Activated T-cell treated with anti-CD3 and anti-CD28 coated beads for 24 hours (primary cell): ENCODE measurements at regions not wholly inside any gene's neighbourhood (a gene's known extent, or its start where the extent isn't known, plus 50 kb on each side); places are given as distances from the start of the nearest gene placed in this dataset.
"Not testable (repeated sequence)": the region's sequence is repeated elsewhere in the genome, so short reads cannot be mapped to it uniquely, and the experiment has no call there.

Experiments used
- DNase-seq: peaks from one replicate; pipeline ENCODE4 v3.0.0-alpha.2; 2020; ENCODE audit warnings: low read depth

DNA sequence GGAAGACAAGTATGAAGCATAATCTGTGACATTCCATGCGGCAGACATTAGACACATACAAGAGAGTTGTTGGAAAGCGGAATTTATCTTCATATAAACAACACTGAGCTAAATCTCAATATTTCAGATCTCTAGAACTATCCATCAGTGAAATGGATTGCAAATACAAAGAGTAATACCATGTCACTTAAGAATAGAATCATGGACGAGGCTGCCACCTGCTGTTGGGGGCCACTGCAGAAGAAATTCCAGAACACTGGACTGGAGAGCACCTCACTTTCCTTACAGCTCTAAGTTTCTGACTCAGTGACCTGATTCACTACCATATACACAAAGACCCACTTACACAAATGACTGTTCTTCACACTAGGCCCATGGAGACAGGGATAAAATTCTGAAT is 346.7 kb downstream of the OR4F29 start:
- DNase-seq: not testable (repeated sequence)

DNA sequence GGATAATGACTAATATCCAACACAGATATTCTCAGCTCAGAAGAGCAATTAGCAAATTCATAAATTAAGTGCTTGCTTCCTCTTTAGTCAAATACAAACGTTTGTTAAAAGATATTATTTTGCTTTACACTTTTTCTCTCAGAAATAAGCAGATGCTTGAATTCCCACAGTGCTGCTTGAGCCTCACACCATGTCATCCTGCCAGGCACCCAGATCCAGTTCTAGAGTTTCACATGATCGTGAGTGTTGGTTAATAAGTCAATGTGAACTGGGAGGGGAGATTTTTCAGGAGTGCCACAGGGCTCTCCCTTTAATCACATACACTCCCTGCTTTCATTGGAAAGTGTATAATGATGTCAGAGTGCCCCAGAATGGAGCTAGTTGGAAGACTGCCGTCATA is 352.0 kb downstream of the OR4F29 start:
- DNase-seq: not testable (repeated sequence)

DNA sequence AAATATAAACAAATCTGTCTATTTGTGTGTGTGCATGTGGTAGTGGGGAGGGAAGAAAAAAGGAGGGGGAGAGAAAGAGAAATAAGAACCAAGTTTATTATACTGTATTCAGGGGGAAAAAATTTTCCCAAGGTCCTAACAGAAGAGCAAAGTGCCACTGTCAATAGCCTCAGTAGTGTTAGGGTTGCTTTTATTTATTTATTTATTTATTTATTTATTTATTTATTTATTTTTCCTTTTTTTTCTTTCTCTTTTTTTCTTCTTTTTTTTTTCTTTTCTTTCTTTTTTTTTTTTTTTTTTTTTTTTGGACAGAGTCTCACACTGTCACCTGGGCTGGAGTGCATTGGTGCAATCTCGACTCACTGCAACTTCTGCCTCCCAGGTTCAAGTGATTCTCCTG is 352.7 kb downstream of the OR4F29 start:
- DNase-seq: not testable (repeated sequence)

DNA sequence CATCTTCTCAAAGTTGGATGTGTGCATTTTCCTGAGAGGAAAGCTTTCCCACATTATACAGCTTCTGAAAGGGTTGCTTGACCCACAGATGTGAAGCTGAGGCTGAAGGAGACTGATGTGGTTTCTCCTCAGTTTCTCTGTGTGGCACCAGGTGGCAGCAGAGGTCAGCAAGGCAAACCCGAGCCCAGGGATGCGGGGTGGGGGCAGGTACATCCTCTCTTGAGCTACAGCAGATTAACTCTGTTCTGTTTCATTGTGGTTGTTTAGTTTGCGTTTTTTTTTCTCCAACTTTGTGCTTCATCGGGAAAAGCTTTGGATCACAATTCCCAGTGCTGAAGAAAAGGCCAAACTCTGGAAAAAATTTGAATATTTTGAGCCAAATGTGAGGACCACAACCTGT is 360.2 kb downstream of the OR4F29 start:
- not testable (repeated sequence) for DNase-seq

DNA sequence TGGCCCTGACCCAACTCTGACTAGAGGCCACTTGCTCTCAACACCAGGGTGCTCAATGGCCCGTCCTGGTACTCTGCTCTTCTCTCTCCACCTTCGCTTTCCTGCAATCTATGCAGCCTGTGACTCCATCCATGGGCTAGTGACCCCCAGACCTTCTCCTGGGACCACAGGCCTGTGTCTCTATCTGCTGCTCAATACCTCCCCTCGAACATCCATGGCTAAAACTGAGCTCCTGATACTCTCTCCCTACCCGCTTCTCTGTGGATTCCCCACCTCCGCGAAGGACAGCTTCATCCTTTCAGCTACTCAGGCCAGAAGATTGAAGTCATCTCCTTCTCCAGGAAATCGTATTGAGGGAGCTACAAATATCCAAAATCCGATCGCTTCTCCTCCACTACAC is 363.4 kb downstream of the OR4F29 start:
- DNase-seq: not testable (repeated sequence)

DNA sequence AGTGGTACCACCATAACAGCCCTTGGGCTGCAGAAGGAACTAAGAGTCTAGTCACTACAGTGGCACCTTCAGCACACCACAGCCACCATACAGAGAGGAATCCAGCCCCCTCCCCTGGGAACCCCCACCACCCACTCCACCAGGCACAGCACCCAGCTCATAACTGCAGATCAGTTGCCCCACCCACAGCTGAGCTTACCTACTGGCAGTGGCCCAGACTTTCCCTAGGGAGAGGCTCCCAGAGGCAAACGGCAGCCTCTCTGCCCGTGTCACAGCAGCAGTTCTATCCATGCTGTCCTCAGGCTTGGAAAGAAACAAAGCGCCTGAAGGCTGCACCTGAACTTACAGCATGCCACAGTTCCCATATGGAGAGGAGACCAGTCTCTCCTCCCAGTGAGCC is 372.3 kb downstream of the OR4F29 start:
- not testable (repeated sequence) for DNase-seq

DNA sequence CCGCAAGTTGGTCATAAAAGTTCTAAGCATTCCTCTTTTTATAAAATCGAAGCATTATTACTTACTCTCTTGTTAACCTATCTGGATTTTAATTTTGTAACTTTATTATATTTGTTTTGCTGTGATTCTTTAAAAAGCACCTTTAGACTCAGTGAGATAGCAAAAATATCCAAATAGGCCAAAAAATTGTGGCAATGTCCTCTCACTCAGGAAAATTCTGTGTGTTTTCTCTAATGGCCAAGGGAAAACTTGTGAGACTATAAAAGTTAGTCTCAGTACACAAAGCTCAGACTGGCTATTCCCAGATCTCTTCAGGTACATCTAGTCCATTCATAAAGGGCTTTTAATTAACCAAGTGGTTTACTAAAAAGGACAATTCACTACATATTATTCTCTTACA is 386.4 kb downstream of the OR4F29 start, which contains the start of gene OR4F5:
TSS of gene OR4F5 (plus strand) at position 301 of the 400 bp plus-strand sequence.
- DNase-seq: not testable (repeated sequence)

DNA sequence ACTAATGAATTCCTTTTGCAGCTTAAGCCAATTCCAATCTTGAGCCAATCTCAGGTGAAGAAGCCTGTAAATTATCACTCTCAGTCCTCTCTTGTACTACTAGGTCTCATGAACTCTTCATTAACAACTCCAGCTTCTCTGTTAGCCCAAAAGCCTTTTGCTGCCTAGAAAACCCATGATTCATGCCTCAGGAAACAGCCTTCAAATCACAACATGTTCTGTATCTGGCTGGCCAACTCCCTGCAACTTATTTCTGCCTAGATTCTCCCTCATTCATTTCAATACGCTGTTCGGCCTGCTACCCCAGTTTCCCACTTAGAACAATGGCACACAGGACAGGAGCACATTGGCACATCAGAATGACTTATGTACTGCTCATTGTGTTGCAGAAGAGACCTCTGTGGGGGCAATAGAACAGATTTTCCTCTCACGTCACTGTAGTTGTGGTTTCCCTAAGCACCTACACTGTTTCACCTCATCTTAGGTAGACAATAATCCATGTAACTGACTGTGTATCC is 395.4 kb downstream of the OR4F29 start:
- not testable (repeated sequence) for DNase-seq

DNA sequence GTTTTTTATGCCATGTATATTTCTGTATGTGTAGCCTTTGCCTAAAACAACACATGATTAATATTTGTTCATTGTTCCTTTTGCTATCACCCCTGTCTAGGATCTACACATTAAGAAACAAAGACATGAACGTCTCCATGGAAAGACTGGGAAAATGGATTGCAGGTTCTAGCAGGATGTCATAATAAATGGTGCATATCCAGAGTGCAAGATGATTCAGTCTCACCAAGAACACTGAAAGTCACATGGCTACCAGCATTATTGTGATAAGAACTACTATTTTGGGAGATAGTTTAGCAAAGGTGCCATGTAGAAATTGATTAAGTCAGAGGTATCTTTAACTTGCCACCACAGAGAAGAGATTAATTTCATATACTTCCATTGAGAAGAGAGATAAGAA is 398.3 kb downstream of the OR4F29 start:
- not testable (repeated sequence) for DNase-seq

DNA sequence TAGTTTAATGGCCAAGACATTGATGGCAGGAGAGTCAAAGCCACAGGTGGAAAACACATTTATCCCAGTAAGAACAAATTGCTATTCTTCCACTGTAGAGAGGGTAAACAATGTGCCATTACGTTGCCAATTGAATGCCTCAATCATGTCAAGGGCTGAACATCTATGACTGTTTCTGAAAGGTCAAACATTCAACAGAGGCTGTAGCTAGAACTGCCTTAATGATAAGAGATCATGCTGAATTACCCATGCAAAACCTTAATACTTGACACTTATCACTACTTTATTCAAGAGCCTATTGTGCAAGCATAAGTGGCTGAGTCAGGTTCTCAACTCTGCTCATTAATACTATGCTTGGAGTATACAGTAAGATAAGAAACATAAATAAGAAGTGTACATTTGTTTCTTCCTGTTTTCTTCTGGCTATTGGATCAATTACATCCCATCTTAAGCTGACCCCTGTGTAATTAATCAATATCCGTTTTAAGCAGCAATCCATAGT is 409.5 kb downstream of the OR4F29 start:
- DNase-seq: not testable (repeated sequence)

DNA sequence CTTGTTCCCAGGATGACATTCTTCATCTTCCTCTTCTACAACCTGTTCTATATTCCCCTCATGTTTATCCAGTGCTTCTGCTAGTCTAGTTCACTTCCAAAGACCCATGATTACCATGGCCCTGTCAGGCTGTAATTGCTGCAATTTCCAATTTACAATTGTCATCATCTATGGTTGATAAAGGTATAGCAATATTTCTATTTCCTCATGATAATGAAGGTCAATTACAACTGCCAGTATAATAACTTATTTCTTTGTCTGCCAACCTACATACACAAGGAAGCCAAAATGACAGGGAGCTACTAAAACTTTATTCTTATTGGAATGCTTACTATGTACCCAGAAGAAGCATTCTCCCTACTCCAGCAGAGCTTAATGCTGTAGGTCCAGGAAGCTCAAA is 410.3 kb downstream of the OR4F29 start:
- not testable (repeated sequence) for DNase-seq

DNA sequence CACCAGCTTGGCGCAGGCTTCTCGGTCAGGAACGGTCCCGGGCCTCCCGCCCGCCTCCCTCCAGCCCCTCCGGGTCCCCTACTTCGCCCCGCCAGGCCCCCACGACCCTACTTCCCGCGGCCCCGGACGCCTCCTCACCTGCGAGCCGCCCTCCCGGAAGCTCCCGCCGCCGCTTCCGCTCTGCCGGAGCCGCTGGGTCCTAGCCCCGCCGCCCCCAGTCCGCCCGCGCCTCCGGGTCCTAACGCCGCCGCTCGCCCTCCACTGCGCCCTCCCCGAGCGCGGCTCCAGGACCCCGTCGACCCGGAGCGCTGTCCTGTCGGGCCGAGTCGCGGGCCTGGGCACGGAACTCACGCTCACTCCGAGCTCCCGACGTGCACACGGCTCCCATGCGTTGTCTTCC is 422.3 kb downstream of the OR4F29 start:
- not testable (repeated sequence) for DNase-seq

DNA sequence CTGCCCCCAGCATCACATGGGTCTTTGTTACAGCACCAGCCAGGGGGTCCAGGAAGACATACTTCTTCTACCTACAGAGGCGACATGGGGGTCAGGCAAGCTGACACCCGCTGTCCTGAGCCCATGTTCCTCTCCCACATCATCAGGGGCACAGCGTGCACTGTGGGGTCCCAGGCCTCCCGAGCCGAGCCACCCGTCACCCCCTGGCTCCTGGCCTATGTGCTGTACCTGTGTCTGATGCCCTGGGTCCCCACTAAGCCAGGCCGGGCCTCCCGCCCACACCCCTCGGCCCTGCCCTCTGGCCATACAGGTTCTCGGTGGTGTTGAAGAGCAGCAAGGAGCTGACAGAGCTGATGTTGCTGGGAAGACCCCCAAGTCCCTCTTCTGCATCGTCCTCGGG is 434.2 kb downstream of the OR4F29 start:
- not testable (repeated sequence) for DNase-seq

DNA sequence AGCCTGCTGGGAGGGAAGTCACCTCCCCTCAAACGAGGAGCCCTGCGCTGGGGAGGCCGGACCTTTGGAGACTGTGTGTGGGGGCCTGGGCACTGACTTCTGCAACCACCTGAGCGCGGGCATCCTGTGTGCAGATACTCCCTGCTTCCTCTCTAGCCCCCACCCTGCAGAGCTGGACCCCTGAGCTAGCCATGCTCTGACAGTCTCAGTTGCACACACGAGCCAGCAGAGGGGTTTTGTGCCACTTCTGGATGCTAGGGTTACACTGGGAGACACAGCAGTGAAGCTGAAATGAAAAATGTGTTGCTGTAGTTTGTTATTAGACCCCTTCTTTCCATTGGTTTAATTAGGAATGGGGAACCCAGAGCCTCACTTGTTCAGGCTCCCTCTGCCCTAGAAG is 435.5 kb downstream of the OR4F29 start:
- DNase-seq: not testable (repeated sequence)

DNA sequence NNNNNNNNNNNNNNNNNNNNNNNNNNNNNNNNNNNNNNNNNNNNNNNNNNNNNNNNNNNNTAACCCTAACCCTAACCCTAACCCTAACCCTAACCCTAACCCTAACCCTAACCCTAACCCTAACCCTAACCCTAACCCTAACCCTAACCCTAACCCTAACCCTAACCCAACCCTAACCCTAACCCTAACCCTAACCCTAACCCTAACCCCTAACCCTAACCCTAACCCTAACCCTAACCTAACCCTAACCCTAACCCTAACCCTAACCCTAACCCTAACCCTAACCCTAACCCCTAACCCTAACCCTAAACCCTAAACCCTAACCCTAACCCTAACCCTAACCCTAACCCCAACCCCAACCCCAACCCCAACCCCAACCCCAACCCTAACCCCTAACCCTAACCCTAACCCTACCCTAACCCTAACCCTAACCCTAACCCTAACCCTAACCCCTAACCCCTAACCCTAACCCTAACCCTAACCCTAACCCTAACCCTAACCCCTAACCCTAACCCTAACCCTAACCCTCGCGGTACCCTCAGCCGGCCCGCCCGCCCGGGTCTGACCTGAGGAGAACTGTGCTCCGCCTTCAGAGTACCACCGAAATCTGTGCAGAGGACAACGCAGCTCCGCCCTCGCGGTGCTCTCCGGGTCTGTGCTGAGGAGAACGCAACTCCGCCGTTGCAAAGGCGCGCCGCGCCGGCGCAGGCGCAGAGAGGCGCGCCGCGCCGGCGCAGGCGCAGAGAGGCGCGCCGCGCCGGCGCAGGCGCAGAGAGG is 441.3 kb downstream of the OR4F29 start:
- DNase-seq: peak; percentile 13
